Mesothelial cell of epicardium (in vitro differentiated cells): ENCODE measurements at regions not wholly inside any gene's neighbourhood (a gene's known extent, or its start where the extent isn't known, plus 50 kb on each side); places are given as distances from the start of the nearest gene placed in this dataset.

Source experiments
- DNase-seq, 2 experiments: peaks; one replicate each; pipeline ENCODE4 v3.0.0; 2021; ENCODE audit warnings: low spot score in 2 of 2; ENCODE audit not compliant: unreplicated experiment in 2 of 2
- H3K27ac Mint-ChIP-seq: 2 replicates; pipeline ENCODE4 v1.8.0; 2021; ENCODE audit warnings: mixed read lengths
- H3K27me3 Mint-ChIP-seq: 2 replicates; pipeline ENCODE4 v1.8.0; 2021; ENCODE audit warnings: low read depth, mixed read lengths
- H3K36me3 Mint-ChIP-seq: 2 replicates; pipeline ENCODE4 v1.8.0; 2021; ENCODE audit warnings: mixed read lengths
- H3K4me1 Mint-ChIP-seq: 2 replicates; pipeline ENCODE4 v1.8.0; 2021; ENCODE audit warnings: mixed read lengths
- H3K4me3 Mint-ChIP-seq: 2 replicates; pipeline ENCODE4 v1.8.0; 2021; ENCODE audit warnings: mild to moderate bottlenecking, moderate library complexity, mixed read lengths
- H3K9me3 Mint-ChIP-seq: 2 replicates; pipeline ENCODE4 v1.8.0; 2021; ENCODE audit warnings: mixed read lengths
- CTCF ChIP-seq: fragments of 200-600 bp; sonication (generic); IDR thresholded peaks from one replicate; pipeline ENCODE4 v1.5.0; 2021; ENCODE audit warnings: antibody characterized with exemption; ENCODE audit not compliant: unreplicated experiment

GRCh38 chr1:96565546-96565945 is 156.0 kb upstream of the PTBP2 start:
- Mint-ChIP-seq H3K36me3 (peaks cover 2% of the 10 kb centered on the region), H3K9me3 (peaks cover 21% of the 10 kb centered on the region), H3K4me3 (no peak overlapping the region), H3K27ac (no peak overlapping the region), H3K4me1 (peaks cover 3% of the 10 kb centered on the region), H3K27me3 (no peaks in the 10 kb centered on the region)
- TF ChIP-seq CTCF, result no peak
- DNase-seq, result no peak

GRCh38 chr1:96568639-96569038 is 152.9 kb upstream of the PTBP2 start:
- Mint-ChIP-seq H3K9me3 (peaks cover 4% of the 10 kb centered on the region), H3K27me3 (no peaks in the 10 kb centered on the region), H3K4me1 (peaks cover 3% of the 10 kb centered on the region), H3K4me3 (no peak overlapping the region), H3K27ac (no peak overlapping the region), H3K36me3 (no peaks in the 10 kb centered on the region)
- no peak for DNase-seq
- no peak for TF ChIP-seq CTCF

GRCh38 chr1:96569288-96569687 is 152.3 kb upstream of the PTBP2 start:
- H3K9me3 Mint-ChIP-seq, result no peaks in the 10 kb centered on the region
- no peak overlapping the region for H3K4me3 Mint-ChIP-seq
- DNase-seq, result no peak
- H3K27ac Mint-ChIP-seq, result no peak overlapping the region
- H3K36me3 Mint-ChIP-seq, result no peaks in the 10 kb centered on the region
- H3K4me1 Mint-ChIP-seq, result peaks cover 3% of the 10 kb centered on the region
- no peak for TF ChIP-seq CTCF
- H3K27me3 Mint-ChIP-seq, result no peaks in the 10 kb centered on the region

- no peak for DNase-seq
- Mint-ChIP-seq H3K27me3 (peaks cover 6% of the 10 kb centered on the region), H3K36me3 (no peaks in the 10 kb centered on the region), H3K27ac (no peak overlapping the region), H3K4me1 (no peaks in the 10 kb centered on the region), H3K9me3 (no peaks in the 10 kb centered on the region), H3K4me3 (no peak overlapping the region)
- no peak for TF ChIP-seq CTCF
These were observed 141.9 kb upstream of the PTBP2 start for GRCh38 chr1:96579636-96580035.

GRCh38 chr1:96580920-96581319 is 140.7 kb upstream of the PTBP2 start:
- no peak for DNase-seq
- peaks cover 6% of the 10 kb centered on the region for H3K27me3 Mint-ChIP-seq
- TF ChIP-seq CTCF, result no peak
- no peaks in the 10 kb centered on the region for H3K9me3 Mint-ChIP-seq
- H3K27ac Mint-ChIP-seq, result no peak overlapping the region
- no peak overlapping the region for H3K4me3 Mint-ChIP-seq
- H3K4me1 Mint-ChIP-seq, result no peaks in the 10 kb centered on the region
- no peaks in the 10 kb centered on the region for H3K36me3 Mint-ChIP-seq

- Mint-ChIP-seq H3K9me3 (no peaks in the 10 kb centered on the region), H3K36me3 (no peaks in the 10 kb centered on the region), H3K27ac (no peak overlapping the region), H3K4me3 (no peak overlapping the region), H3K27me3 (peaks cover 6% of the 10 kb centered on the region), H3K4me1 (no peaks in the 10 kb centered on the region)
- TF ChIP-seq CTCF, result no peak
- no peak for DNase-seq
These were observed 139.8 kb upstream of the PTBP2 start for GRCh38 chr1:96581772-96582171.
